Activated gamma-delta T cell treated with Interleukin-2 at 50 U/mL for 16 hours (primary cell): ENCODE measurements at regions not wholly inside any gene's neighbourhood (a gene's known extent, or its start where the extent isn't known, plus 50 kb on each side); places are given as distances from the start of the nearest gene placed in this dataset.

Experiments
- DNase-seq: peaks from one replicate; pipeline ENCODE4 v3.0.0-alpha.2; 2020

DNA sequence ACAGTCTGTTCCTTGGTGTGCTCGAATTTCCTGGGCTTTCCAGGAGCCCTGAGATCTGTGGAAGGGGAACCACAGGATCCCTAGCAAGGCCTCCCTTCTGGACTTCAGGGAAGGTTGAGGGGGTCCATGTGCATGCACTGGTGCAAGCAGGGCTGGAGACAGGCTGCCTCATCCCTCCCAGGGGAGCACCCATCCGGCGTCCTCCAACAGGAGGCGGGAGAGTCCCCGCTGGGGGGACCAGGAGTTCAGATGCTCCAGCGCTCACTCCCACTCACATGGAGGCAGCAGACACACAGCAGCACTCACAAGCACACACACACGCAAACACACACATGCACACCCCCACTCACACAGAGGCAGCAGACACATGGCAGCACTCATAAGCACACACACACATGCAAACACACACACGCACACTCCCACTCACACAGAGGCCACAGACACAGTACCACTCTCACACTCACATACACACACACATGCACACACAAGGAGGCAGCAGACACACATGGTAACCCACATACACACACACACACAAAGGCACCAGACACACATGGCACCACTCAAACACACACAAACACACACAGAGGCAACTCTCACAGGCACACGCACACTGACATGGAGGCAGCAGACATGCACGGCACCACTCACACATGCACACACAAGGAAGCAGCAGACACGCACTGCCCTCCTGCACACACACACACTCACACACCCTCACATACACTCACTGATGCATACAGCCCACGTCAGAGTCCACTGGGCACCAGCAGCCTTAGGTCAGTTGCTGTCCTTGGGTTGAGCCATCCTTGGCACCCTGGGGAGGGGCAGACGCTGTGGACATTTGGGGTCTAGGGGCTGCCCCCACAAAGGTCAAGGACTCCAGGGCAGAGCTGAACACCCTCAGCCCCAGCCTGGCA is 247.0 kb upstream of the PPP2R2D start:
- DNase-seq = no peak

DNA sequence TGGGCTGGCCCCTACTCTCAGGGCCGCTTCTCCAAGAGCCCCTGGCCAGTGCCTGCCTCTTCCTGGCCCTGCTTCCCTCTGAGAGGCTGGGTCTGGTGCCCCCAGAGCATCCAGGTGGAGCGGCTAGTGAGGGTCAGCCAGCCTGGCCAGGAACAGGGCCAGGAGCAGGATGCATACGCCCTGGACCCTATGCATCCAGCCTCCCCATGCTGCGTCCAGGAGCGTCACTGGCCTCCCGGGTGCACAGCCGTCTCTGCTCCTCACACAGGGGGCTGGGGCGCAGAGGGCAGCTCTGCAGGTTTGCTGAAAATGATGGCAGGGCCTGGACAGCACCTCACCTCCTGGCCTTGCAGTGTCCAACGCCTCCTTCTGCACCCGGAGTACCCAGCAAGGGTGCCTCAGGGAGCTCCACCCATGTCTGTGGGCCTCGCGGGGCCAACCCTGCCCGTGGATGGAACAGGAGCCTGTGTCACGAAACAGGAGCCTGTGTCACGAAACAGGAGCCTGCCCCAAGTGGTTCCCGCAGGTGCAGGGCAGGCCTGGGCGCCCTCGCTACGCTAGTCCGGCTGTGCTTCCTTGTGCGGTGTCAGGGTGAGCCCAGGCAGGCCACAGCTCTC is 246.2 kb upstream of the PPP2R2D start:
- DNase-seq = no peak

DNA sequence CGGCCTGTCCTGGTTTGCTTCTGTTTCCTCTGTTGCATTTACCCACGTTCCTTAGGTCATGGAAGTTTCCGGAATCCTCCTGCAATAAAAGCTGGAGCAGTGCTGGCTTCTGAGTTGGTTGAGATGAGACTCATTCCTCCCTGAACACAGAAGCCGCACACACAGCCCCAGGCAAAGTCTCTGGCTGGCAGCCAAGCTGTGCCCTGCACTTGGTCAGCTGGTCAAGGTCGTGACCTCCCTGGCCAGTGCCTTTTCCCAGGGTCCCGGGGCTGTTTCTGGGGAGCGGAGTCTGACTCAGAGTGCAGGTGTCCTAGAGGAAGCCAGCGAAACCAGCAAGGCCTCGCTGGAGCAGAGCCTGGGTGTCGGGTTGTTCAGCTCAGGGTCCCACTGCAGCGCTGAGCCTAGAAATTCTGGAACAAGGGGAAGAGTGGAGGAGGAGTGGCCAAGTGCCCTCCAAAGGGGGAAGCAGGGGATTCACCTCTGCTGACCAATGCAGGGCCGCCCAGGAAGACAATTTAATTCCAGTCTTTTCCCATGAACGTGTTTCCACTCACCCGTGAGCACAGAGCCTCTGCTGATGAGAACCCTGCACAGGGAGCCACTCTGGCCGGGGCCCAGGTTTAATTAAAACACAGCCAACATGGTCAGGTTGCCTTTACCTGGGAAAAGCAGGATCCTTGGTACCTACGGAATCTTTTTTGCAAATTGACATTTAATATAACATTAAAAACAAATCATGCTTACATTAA is 245.5 kb upstream of the PPP2R2D start:
- no peak for DNase-seq

DNA sequence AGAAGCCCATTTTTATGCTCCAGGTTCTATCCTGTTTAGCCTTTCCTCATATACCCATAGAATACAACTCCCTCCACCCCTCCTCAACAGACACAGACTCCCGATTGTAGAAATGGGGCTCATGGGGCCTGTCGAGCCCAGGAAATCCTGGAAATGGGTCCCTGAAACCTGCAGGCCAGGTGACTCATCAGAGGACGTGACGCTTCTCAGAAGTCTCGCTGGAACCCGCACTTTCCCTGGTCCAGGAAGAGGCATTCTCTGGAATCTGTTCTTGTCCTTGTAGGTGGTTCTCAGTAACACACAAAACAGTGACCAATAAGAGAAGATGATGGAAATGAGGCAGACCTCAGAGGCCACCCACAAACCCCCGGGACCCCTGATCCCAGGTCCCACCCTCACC is 244.8 kb upstream of the PPP2R2D start:
- no peak for DNase-seq

DNA sequence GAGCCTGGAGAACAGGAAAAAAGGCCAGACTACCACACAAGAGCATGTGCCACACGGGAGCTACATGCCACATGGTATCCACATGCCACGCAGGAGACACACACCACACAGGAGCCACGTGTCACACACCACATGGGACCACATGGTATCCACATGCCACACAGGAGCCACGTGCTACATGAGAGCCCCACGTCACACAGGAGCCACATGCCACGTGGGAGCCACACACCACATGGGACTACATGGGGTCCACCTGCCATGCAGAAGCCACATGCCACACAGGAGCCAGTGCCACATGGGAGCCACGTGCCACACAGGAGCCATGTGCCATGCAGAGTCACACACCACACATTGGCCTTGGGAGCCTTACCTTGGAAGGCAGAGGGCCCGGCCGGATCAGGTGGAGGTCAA is 244.4 kb upstream of the PPP2R2D start:
- DNase-seq = no peak

DNA sequence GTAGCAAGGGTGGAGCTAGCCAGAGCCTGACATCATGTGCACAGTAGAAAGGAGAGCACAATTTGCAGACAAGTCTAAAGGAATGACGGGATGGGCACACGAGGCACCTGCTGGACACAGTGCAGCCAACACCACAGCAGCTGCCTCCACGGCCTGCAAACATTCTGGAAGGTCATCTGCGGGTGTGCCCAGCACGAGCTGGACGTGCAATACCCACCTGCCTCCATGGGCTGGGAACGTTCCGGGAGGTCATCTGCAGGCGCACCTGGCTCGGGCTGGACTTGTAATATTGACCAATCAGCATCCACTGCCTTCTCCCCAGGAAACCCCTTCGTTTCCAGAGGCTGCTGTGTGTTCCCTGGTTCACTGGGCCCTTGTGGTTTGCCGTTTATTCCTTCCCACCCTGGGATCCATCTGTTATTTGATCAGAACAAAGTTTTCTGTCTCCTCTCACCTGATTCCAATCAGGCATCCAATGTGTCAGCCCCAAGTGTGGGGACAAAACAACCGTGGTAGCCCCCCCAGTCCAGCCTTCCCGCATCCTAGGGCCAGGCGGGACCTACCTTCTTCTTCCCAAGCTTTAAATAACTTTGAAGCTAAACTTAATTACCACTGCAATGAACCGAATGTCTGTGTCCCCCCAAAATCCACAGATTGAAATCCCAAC is 243.4 kb upstream of the PPP2R2D start:
- no peak for DNase-seq

DNA sequence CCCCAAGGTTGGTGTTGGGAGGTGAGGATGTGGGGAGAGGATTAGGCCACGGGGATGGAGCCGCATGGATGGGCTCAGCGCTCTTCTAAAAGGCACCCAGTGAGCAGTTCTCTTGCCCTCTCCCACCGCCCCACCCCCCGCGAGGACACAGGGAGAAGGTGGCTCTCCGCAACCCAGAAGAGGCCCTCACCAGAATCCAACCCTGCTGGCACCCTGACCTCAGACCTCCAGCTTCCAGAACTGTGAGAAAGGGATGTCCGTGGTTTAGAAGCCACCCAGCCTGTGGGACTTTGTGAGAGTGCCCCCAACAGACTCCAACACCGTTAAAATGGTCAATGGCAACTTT is 242.8 kb upstream of the PPP2R2D start:
- DNase-seq = no peak

DNA sequence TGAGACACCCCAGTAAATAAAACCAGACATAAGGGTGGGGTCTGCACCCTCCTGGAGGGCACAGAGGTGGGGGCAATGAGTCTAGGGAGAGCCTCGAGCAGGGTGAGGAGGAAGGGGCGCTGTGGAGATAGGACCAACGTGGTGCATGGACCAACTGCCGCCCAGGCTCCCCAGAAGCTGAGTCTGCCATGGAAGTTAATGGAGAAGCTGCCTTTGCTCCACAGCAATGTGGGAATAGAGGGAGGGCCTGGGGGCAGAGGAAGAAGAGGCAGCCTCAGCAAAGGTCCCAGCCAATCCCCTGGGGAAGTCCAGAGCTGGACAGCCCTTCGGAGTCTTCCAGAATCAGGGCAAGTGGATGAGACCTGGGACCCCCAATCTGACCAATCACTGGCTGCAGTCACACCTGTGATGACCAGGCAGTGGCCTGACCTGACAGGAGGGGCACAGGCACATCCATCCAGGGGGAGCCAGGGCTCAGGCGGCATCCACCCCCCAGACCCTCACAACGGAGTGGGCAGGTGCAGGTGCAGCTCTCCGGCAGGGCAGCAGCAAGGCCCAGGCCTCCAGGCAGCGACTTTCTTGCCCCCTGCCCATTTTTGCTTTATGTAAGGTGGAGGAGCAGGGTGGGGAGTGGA is 242.2 kb upstream of the PPP2R2D start:
- no peak for DNase-seq

DNA sequence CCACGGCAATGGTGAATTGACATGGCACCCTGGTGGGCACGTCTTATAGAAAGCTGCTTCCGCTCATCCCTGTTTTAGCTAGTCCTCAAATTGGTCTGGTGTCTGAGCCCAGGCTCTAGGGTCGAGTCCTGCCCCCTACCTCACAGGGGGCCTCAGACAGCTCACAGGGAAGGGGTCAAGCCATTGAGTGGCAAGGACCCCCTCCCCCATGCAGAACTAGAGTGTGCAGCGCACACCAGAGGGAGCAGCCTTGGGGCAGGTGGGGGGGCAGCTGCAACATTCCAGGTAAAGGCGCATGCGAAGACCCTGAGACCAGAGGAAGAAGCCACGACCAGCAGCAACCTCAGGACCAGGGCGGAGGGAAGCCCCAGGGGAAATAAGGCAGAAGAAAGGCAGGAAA is 240.4 kb upstream of the PPP2R2D start:
- no peak for DNase-seq

DNA sequence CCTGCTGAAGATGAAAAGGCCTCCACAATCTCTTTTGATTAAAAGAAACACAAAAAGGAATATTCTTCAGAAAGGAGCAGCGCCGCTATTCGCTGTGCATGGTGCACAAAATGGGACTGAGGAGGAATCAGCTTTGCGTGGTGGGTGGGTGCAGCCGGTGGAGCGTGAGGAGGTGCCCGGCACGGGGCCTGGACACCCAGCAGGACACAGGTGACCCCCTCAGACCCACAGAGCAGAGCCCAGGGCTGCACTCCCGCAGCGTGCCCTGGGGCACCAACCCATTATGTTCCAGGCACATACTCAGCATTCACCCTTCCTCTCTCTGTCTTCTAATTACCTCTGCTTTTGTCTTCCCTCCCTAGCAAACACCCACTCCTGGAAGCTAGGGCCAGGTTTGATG is 238.0 kb upstream of the PPP2R2D start:
- no peak for DNase-seq

DNA sequence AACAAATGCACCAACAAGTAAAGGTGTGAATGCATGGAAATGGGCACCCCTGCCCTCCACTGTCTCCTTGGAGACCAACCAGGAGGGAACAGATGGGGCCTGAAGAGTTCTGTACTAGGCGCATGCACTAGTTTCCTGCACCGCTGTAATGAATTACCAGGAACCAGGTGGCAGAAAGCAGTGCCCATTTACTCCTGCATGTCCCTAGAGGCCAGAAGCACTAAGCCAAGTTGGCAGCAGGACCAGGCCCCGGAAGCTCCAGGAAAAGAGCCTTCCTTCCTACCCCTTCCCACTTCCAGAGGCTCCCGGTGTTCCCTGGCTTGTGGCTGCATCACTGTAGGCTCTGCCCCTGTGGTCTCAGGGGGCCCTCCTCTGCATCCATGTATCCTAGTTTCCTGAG is 237.5 kb upstream of the PPP2R2D start:
- no peak for DNase-seq

DNA sequence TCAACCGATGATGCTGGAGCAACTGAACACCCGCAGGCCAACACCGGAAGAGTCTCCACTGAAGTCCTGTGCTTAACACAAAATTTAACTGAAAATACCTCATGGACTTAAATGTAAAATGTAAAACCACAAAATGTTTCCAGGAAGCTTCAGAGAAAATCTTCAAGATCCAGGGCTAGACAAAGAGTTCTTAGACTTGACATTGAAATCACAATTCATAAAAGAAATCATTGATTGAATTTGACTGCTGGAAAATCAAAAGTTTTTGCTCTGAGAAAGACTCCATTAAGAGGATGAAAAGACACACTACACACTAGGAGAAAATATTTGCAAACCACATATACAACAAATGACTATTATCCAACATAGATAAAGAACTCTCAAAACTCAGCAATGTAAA is 234.7 kb upstream of the PPP2R2D start:
- DNase-seq = no peak

DNA sequence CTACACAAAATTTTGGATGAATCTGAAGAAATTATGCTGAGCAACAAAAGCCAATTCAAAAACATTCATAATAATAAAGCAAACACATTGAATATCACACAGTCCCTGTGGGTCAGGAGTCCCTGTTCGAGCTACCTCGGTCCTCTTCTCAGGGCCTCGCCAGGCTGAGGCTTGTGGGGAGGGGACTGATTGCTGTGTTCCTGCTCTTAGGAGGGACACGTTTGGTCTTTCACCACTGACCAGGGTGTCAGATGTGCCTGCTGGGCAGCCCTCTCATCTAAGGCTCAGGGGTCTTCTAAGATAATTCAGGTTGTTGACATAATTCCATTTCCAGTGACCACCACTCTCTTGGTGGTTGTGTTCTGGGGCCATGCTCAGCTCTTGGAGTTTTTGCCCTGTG is 233.8 kb upstream of the PPP2R2D start:
- DNase-seq = no peak

DNA sequence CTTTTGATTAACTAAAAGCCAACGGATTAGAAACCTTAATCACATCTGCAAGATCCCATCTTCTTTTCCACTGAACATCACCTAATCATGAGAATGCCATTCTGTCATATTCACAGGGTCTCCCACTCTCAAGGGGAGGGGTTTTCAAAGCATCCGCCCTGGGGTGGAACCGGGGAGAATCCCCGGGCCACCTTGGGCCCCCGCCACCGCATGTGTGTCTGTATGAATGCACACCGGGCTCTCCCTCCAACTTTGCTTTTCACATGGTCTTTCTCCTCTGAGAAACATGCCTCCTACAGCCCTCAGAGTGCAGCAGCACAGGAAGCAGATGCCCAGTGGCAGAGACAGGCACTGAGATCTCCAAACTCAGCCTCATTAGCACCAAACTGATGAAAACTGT is 233.2 kb upstream of the PPP2R2D start:
- DNase-seq = no peak

DNA sequence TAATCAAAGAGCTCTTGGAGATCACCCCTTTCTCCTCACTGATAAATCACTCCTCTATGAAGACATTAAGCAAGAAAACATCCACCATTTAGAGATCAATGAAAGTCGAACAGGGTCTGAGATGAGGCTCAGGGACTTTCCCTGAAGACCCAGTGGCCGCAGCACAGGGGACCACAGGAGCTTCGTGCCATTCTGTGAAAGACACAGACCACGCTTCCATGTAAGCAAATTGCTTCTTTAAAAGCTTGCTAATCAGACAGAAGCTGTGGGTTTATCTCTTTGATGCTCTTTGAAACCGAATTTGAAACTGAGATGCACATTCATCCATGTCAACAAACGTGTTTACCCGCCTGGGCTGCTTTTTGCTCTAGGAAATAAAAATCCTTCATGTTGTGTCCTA is 231.9 kb upstream of the PPP2R2D start:
- no peak for DNase-seq

DNA sequence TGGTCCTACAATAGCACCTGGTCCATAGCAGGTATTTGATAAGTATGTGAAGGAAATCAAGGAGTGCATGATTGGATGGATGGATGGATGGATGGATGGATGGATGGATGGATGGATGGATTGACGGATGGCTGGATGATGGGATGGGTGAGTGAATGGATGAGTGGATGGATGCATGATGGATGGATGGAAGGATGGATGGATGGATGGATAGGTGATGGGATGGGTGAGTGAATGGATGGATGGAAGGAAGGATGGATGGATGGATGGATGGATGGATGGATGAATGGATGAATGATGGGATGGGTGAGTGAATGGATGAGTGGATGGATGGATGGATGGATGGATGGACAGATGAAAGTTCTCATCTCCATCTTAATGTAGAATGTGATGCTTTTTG is 231.0 kb upstream of the PPP2R2D start:
- no peak for DNase-seq

DNA sequence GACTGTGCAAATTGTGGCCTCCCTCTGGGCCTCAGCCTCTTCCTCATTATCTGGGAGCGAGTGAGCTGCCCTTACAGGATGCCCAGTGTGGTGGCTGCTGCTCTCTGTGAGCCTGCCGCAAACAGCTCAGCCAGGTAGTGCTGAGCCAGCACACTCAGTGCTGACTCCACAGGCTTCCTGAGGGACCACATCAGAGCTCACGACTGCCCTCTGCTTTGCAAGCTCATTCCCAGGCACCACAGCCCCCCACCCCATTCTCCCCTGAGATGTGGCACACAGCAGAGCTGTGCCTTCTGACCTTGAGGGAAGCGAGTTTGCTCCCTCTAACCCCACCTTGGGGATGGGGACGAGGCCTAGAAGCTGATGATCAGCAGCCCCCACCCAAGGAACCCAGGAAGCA is 230.5 kb upstream of the PPP2R2D start:
- no peak for DNase-seq

DNA sequence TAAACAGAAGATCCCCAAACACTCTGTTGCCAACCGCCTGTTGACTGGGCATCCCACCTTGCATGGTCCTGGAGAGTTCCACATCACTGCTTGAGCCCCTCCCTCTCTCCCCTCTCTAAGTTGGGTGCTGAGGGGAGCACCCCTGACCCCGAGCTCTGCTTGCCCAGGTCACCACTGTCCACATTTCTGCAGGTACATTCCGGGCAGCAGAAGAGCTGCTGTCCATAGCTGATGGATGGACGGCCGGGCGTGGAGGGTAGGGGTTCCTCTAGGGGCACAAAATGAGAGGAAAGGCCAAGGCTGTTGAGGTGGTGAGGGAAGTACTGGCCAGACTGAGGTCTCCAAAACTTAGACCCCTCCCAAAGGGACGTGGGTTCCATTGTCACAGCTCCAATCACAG is 227.4 kb upstream of the PPP2R2D start:
- no peak for DNase-seq

DNA sequence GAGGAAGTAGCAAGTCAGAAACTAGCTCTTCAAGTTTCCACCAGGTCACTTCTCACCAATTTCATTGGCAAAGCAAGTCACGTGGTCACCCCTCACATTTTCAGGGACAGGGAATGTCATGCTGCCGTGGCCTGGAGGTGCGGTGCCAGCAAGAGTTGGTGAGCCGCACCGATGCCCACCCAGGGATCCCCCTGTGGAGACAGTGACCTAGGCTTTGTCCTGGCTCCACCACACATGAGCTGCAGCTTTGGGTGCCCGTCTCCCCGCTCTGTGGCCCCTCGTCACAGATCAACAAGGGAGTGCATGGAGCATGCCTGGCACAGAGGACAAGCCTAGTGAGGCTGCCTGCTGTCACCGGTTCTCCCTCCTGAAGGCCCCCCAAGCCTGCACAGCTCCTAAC is 226.7 kb upstream of the PPP2R2D start:
- DNase-seq = no peak

DNA sequence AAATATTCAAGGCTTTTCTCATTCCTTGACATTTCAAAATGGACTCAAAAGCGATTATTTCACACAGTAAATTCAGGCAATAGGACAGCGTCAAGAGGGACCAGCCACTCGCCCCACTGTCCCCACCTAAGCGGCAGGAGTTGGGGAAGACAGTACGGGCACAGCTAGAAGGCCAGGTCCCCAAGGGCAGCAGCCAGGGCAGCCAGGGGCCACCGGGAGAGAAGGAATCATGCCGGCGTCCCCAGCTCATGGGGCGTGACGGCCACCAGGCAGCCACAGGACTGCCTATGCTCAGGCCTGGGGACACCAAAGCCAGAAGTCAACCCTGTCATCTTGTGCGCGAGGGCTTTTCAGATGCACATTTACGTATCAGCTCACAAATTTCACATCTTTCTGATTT is 225.7 kb upstream of the PPP2R2D start:
- DNase-seq = no peak

DNA sequence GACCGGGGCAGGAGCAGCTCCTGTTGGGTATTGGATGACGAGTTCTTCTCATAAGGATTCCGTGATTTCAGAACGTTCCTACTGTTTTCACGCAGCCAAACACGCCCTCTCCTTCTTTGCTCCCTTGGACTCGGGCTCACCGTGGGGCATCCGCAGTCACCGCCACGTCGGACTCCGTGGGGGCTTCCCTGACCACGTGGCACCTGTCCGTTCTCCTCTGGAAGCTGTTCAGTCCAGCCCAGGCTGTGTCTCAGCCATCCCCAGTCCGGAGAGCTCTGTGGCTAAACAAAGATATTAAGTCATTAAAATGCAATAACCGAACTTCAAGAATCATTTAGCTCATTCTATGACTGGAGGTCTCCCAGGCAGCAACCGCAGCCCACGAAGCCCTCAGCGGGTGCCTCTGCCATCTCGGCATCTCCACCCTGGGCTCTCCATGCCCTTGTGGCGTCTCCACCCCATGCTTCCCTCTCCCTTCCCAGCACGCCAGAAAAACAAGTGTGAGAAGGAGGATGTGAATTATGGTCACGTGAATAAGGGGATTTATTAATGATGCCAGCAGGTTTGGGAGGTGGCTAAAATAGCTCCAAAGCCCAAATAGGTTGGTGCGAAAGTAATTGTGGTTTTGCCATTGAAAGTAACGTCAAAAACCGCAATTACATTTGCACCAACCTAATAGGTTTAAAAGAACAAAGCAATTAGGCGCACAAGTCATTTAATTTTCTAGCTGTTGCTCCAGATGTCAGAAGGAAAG is 224.6 kb upstream of the PPP2R2D start:
- DNase-seq = no peak

DNA sequence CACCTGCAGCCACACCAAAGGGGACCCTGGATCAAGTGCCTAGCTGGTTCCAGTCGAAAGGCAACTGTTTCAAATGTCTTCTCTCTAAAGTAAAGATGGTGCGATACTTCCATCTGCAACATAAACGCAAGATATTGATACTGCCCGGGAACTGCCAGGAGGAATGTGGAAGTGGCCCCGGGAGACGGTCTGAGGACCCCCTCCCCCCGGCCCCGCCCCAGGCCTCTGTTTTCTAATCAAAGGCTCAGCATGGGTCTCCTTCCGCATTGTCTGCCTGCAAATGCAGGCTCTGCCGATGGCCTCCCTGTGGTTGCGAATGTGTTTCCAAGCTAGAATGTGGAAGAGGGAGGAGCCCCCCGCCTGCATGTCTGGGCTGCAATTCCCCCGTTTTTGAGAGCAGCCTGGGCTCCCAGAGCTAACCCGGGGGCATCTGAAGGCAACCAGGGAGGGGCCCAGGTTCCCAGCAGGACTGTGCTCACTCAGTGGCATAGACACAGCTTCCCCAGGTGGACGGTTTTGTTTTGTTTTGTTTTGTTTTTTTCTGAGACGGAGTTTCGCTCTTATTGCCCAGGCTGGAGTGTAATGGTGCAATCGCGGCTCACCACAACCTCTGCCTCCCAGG is 223.9 kb upstream of the PPP2R2D start:
- DNase-seq = no peak
